ENCODE measurements at regions not wholly inside any gene's neighbourhood (a gene's known extent, or its start where the extent isn't known, plus 50 kb on each side); places are given as distances from the start of the nearest gene placed in this dataset.

- TF ChIP-seq CTCF (IDR thresholded peaks at IDR 0.05) (no peak), POLR2A (IDR thresholded peaks at IDR 0.05) (no peak)
These were observed 172.9 kb upstream of the ESRRG start for GRCh38 chr1:216896146-216896545.
